IPS DF 19.7 (cell line): ENCODE measurements at regions not wholly inside any gene's neighbourhood (a gene's known extent, or its start where the extent isn't known, plus 50 kb on each side); places are given as distances from the start of the nearest gene placed in this dataset.
"Not testable (repeated sequence)": the region's sequence is repeated elsewhere in the genome, so short reads cannot be mapped to it uniquely, and the experiment has no call there.

Source experiments
- DNase-seq: peaks from one replicate; pipeline ENCODE4 v3.0.0-alpha.2; 2013; ENCODE audit warnings: low read depth, low spot score

DNA sequence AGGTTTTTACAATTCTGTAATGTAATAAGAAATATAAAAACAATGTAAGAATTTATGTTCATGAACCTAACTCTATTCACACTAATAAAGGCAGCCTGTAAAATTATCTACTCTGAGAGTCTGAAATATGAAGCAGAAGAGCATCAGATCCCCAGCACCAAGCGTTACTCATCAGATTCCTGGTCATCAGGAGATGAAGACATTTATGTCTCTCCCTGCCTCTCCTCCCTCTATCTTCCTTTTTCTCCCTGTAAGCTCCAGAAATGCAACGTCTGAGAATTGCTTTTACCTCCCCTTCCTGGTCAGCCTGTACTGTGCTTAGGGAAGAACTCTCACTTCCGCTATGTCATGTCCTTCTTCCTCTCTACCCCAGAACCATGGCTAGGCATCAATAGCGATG, 114.4 kb upstream of the SLIT3 start:
- no peak for DNase-seq

GRCh38 chr5:169413416-169413815, 112.5 kb upstream of the SLIT3 start:
- no peak for DNase-seq

DNA sequence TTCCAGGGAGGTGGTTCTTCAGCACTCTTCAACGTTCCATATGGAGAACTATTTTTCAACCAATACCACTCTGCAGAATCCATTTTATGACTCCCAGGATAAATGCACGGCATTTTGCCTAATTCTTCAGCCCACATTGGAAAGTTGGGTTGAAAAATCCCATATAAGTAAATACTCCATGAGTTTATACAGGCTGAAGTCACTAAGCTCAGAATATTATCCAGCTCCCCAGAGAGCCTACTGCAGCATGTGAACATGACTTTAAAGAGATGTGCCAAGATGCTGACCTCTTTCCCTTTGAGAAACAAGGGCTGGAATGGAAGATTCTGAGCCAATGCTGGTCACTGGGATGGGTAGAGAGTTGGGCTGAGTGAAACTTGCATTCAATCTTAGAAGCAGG, 111.9 kb upstream of the SLIT3 start:
- no peak for DNase-seq

DNA sequence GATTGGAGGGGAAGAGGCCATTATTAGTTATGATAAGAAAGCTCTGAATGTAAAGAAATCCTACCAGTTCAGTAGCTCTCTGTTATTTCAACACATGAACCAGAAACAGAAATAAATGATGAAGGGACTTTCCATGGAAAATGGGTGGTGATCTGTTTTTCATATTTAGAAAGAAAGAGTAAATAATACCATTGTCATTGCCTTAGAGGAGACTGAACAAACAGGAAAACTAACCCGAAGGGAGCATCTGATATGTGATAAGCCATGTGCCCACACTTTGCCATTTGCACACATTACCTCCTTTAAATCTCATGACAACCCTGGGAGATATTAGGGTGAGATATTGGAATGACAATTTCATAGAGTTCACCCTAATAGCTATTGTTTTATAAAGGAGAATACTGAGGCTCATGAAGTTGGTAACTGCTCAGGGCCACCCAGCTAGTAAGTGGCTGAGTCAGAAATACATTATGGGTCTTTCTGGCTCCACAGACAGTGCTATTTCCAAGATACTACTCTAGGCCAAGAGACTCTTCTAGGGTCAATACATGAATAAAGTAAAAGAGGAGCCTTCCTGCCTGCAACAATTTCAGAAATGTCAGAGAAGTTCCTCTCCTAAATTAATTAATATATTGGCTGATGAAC, 111.0 kb upstream of the SLIT3 start:
- no peak for DNase-seq

GRCh38 chr5:169410996-169411783, 110.3 kb upstream of the SLIT3 start:
- DNase-seq, result no peak

GRCh38 chr5:169408731-169409130, 107.8 kb upstream of the SLIT3 start:
- no peak for DNase-seq

GRCh38 chr5:169408171-169408570, 107.2 kb upstream of the SLIT3 start:
- no peak for DNase-seq

- DNase-seq, result no peak
These were observed 103.3 kb upstream of the SLIT3 start for GRCh38 chr5:169404223-169404622.

DNA sequence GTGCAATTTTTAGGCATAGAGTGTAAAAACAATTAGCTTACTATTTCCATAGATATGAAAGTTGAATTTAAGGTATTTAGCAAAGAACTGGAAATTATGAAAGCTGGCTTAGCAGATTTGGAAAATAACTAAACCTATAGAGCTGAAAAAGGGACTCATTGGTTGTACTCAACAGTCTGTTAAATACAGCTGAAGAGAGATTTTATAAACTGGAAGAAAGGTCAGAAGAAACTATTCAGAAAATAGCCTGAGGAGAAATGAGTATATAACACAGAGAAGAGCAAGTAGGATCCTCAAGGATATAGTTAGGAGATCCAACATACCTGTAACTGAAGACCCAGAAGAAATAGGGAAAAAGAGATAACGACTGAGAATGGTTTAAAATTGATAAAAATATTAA, 97.6 kb upstream of the SLIT3 start:
- no peak for DNase-seq

- no peak for DNase-seq
These were observed 94.2 kb upstream of the SLIT3 start for GRCh38 chr5:169395136-169395535.

DNA sequence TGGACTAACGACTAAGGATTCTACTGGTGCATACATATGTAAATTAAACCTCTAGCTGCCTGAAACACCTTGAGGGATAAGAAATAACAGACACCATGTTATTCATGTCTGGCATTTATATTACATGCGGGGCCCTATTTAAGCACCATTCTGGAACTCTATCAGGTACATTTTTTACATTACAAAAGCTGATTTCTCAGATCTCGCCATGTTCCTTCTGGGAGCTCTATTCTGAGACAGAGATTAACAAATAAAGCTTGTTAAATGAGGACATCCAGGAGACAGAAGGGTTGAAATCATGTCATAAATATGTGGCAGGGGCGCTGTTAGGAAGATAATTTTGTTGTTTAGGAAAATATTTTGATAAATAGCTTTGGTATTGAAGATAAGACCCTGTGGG, 93.4 kb upstream of the SLIT3 start:
- DNase-seq, result no peak

DNA sequence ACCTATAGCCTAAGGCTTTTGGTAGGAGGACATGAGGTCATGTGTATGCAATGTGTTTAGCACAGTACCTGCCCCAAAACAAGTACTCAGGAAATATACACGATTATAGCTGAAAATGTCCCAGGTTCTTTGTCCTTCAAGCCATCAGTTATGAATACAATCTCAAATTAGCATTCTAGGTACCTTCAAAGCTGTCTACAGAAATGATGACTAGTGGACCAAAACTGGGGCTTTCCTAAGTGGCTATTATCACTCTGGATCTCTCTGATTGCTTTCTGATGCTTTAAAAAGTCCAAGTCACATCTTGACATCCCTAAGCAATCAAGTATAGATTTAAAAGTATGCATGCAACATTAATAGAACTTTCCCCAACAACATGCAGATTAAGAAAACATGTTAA, 93.0 kb upstream of the SLIT3 start:
- DNase-seq, result no peak

GRCh38 chr5:169390265-169390664, 89.3 kb upstream of the SLIT3 start:
- DNase-seq, result no peak

GRCh38 chr5:169389318-169389717, 88.4 kb upstream of the SLIT3 start:
- DNase-seq, result no peak

DNA sequence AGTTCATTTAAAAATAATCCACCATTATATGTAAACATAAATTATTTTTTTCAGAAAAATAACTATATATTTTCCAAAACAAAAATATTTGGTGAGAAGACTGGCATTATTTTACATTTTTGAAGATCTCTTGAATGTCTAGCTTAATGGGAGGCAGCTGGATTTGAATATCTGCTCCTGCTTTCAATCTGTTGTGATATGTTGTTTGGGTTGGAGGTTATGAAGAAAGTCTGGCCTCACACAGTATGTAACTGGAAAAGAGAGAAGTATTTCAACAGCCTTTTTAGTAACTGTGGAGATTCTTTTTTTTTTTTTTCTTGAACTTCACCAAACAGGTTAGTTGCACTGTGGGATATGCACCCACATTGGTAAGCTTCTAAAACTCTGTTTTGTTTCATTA, 84.7 kb upstream of the SLIT3 start:
- DNase-seq, result no peak

- DNase-seq, result no peak
These were observed 83.7 kb upstream of the SLIT3 start for GRCh38 chr5:169384661-169385060.

DNA sequence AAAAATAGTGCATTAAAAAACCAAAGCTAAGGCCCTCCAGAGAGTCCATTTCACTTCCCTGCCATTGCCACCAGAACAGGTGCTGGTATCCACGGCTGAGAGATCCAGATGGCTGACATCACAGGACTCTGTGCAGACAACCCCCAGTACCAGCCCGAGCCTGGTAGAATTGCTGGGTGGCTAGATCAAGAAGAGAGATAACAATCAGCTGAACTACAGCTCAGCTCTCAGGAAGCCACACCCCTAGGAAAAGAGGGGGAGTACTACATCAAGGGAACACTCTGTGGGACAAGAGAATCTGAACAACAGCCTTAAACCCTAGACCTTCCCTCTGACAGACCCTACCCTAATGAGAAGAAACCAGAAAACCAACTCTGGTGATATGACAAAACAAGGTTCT, 73.8 kb upstream of the SLIT3 start:
- no peak for DNase-seq

- no peak for DNase-seq
These were observed 73.2 kb upstream of the SLIT3 start for GRCh38 chr5:169374111-169374510.

GRCh38 chr5:169371801-169372200, 70.9 kb upstream of the SLIT3 start:
- not testable (repeated sequence) for DNase-seq

DNA sequence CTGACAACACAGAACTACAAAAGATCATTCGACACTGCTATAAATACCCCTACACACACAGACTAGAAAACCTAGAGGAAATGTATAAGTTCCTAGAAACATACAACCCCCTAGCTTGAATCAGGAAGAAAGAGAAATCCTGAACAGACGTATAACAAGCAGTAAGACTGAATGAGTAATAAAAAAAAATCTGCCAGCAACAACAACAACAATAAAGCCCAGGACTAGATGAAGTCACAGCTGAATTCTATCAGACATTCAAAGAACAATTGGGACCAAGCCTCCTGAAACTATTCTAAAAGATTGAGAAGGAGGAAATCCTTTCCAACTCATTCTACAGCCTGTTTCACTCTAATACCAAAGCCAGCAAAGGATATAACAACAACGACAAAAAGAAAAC, 68.2 kb upstream of the SLIT3 start:
- DNase-seq, result no peak

DNA sequence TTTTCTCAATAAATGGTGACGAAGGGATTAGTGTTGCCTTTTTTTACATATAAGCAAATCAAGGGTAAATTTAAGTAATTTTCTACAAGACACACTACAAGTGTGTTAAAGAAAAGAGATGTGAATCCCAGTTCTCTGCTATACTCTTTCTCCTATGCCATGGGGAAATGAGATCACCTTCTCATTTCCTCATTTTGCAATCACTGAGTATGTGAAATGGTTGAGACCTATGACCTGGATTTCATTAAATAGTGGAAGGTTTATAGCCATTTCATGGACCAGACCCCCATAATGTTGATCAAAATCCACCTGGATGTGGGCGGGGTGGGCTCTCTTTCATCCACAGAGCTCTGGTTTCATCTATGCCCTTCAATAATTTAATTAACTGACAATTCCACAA, 66.9 kb upstream of the SLIT3 start:
- no peak for DNase-seq

DNA sequence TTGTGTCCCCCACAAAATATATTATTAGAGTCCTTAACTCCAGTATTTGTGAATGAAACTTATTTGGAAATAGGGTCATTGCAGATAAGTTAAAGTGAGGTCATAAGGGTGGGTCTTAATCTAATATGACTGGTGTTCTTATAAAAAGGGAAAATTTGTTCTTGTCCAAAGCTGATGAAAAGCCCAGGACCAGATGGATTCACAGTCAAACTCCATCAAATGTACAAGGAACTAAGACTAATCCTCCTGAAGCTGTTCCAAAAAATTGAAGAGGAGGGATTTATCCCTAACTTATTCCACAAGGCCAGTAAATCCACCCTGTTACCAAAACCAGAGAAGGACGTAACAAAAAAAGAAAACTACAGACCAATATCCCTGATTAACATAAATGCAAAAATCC, 56.4 kb upstream of the SLIT3 start:
- no peak for DNase-seq

- no peak for DNase-seq
These were observed 55.9 kb upstream of the SLIT3 start for GRCh38 chr5:169356811-169357210.

DNA sequence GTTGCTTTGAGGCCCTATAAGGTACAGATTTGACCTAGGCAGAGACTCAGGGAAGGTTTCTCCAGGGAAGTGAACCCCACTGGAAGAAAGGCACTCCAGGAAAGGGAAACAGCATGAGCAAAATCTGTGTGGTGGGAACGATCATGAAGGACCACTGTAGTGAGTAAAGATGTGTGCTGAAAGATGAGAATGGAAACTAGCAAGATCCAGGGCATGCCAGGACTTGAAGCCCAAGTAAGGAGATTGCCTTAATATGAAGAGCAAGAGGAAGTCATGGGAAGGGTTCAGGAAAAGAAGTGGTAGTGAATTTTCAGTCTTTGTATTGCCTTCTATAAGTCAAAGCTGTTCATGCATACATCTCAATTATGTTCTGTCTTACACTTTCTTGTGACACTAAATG, 55.2 kb upstream of the SLIT3 start:
- no peak for DNase-seq
